ENCODE measurements at regions not wholly inside any gene's neighbourhood (a gene's known extent, or its start where the extent isn't known, plus 50 kb on each side); places are given as distances from the start of the nearest gene placed in this dataset.

- TF ChIP-seq CTCF (IDR thresholded peaks at IDR 0.05) (no peak), POLR2A (IDR thresholded peaks at IDR 0.05) (no peak)
Observed at GRCh38 chr5:53302529-53302928, 177.9 kb upstream of the FST start.

All from right lobe of liver (tissue), 4 donors.